ENCODE measurements at regions not wholly inside any gene's neighbourhood (a gene's known extent, or its start where the extent isn't known, plus 50 kb on each side); places are given as distances from the start of the nearest gene placed in this dataset.
A peak's percentile ranks its signal among the peaks of the same experiment; 100 is the strongest.

DNA sequence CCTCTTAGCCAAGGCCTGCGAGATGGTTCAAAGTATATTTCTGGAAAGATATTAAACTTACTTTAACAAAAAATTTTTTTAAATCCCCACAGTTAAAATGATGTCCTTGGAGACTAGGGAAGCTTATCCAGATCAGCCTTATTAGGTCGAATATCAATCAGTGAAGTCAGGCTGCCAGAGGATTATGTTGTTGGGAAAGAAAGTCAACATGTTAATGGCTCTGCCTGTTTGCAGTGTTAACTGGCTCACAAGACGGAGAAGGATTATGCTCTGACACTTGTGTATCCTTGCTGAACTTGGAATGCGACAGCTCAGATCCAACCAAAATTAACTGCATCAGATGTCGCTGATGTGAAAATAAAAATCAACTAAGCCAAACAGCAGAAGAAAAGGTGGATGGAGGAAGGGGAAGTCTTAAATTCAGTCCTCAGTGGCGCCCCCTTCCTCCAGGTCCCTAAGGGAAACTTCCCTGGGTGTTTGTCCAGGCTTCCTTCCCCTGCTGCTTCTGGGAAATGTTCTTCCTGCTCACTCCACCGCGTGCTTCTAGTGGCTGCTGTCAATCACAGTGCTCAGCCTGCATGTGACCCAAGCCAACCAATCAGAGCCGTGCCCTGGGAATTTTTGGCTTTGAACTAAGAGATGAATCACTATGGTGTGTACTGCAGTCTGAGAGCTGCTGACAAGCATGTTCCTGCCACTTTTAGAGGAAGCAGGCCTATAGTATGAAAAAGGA lies 690.4 kb upstream of the NRP1 start:
- no peak overlapping the region for H3K4me3 ChIP-seq
- in situ Hi-C loops (cut with MboI; ENCODE audit: low pct_ligation_motif_present in 1 of 4, low pct_unique_long_range_greater_than_20kb in 1 of 4, low sequenced_read_pairs in 3 of 4): no loop called here
- intact Hi-C loops (cut with DNase I; ENCODE audit: low total_unique reads): no loop called here
- no peaks in the 10 kb centered on the region for H3K36me3 ChIP-seq
- TF ChIP-seq CTCF (IDR thresholded peaks at IDR 0.05): no peak
- TF ChIP-seq POLR2AphosphoS5 (IDR thresholded peaks at IDR 0.05): peak in 1 of 3 donors; percentile 9
- no peak for TF ChIP-seq POLR2A (IDR thresholded peaks at IDR 0.05)
- 63 to 70% methylated on average over 5 to 9 of the region's 9 CpGs for WGBS, 2 donors (ENCODE audit: low coverage in 1 of 2)
- H3K4me1 ChIP-seq: no peaks in the 10 kb centered on the region
- no peaks in the 10 kb centered on the region for H3K9me3 ChIP-seq
- no peak overlapping the region for H3K27ac ChIP-seq
- DNase-seq: peak; percentile 8
- no peaks in the 10 kb centered on the region for H3K27me3 ChIP-seq

- Histone ChIP-seq H3K27ac (no peak overlapping the region), H3K27me3 (no peaks in the 10 kb centered on the region), H3K4me1 (no peaks in the 10 kb centered on the region), H3K9me3 (no peaks in the 10 kb centered on the region), H3K36me3 (no peaks in the 10 kb centered on the region), H3K4me3 (no peak overlapping the region)
- TF ChIP-seq POLR2AphosphoS5 (IDR thresholded peaks at IDR 0.05): no peak
- TF ChIP-seq POLR2A (IDR thresholded peaks at IDR 0.05): no peak
- no peak for TF ChIP-seq CTCF (IDR thresholded peaks at IDR 0.05)
- TF ChIP-seq EP300 (IDR thresholded peaks at IDR 0.05; ENCODE audit: low read depth): no peak
- intact Hi-C loops (cut with DNase I; ENCODE audit: low total_unique reads): no loop called here
- in situ Hi-C loops (cut with MboI; ENCODE audit: low pct_ligation_motif_present in 1 of 4, low pct_unique_long_range_greater_than_20kb in 1 of 4, low sequenced_read_pairs in 3 of 4): no loop called here
- WGBS, 2 donors (ENCODE audit: low coverage in 1 of 2): 83 to 88% methylated on average over 1 to 3 of the region's 3 CpGs
- no peak for DNase-seq
Measured at GRCh38 chr10:34024282-34024681, 689.8 kb upstream of the NRP1 start.

DNA sequence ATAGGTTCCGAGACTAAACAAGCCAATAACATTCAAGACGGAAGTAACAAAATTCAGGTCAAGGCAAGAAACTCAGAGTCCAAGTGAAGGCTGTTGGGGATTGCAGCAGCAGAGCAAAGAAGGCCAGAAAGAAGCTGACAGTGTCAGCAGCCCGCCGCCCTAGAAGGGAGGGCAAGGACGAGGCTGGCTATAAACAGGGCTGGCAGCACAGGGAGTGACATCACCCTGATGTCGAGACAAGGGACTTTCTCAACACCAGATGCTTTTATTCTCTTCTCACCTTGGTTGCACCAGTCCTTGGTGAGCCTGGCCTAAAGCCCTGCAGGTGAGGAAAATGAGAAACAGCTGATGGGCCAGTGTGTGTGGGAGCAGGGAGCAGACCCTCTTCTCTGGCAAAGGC lies 687.7 kb upstream of the NRP1 start:
- intact Hi-C loops (cut with DNase I; ENCODE audit: low total_unique reads): no loop called here
- Histone ChIP-seq H3K27ac (no peak overlapping the region), H3K9me3 (no peaks in the 10 kb centered on the region), H3K4me3 (no peak overlapping the region), H3K27me3 (no peaks in the 10 kb centered on the region), H3K36me3 (no peaks in the 10 kb centered on the region), H3K4me1 (no peaks in the 10 kb centered on the region)
- DNase-seq: no peak
- 67 to 71% methylated on average over 3 to 6 of the region's 6 CpGs for WGBS, 2 donors (ENCODE audit: low coverage in 1 of 2)
- TF ChIP-seq POLR2A (IDR thresholded peaks at IDR 0.05) (no peak), POLR2AphosphoS5 (IDR thresholded peaks at IDR 0.05) (no peak), CTCF (IDR thresholded peaks at IDR 0.05) (no peak), EP300 (IDR thresholded peaks at IDR 0.05; ENCODE audit: low read depth) (no peak)
- in situ Hi-C loops (cut with MboI; ENCODE audit: low pct_ligation_motif_present in 1 of 4, low pct_unique_long_range_greater_than_20kb in 1 of 4, low sequenced_read_pairs in 3 of 4): no loop called here

DNA sequence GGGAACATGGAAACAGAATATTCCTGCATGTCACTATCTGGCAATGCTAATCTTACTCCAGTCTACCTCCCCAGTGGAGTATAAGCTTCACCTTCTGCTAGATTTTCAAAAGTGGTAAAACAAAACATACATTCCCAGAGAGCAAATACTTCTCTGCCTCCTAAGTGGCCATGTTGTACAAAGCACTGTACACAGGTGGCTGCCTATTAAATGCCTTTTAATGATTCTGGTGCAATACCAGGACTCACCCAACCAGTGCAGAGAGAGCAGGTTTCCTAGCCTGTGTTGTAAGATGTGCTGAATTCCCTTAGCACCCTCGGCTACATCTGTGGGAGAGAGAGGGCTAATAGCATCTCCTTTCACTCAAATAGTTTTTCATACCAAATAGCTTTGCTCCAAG lies 684.3 kb upstream of the NRP1 start:
- TF ChIP-seq POLR2A (IDR thresholded peaks at IDR 0.05): no peak
- no peak for TF ChIP-seq POLR2AphosphoS5 (IDR thresholded peaks at IDR 0.05)
- no peak for TF ChIP-seq CTCF (IDR thresholded peaks at IDR 0.05)
- TF ChIP-seq EP300 (IDR thresholded peaks at IDR 0.05; ENCODE audit: low read depth): no peak
- H3K4me1 ChIP-seq: no peaks in the 10 kb centered on the region
- intact Hi-C loops (cut with DNase I; ENCODE audit: low total_unique reads) (no loop called here), in situ Hi-C loops (cut with MboI; ENCODE audit: low pct_ligation_motif_present in 1 of 4, low pct_unique_long_range_greater_than_20kb in 1 of 4, low sequenced_read_pairs in 3 of 4) (no loop called here)
- H3K9me3 ChIP-seq: no peaks in the 10 kb centered on the region
- no peaks in the 10 kb centered on the region for H3K27me3 ChIP-seq
- no peaks in the 10 kb centered on the region for H3K36me3 ChIP-seq
- WGBS, 2 donors (ENCODE audit: low coverage in 1 of 2): 81 to 100% methylated on average over 1 of the region's 1 CpG
- no peak for DNase-seq
- H3K4me3 ChIP-seq: no peak overlapping the region
- H3K27ac ChIP-seq: no peak overlapping the region
